NCI-H510A (cell line): ENCODE measurements at regions not wholly inside any gene's neighbourhood (a gene's known extent, or its start where the extent isn't known, plus 50 kb on each side); places are given as distances from the start of the nearest gene placed in this dataset.

ENCODE experiments used
- DNase-seq: peaks from one replicate; lab custom pipeline; 2025; lab: John Stamatoyannopoulos, UW

GRCh38 chr4:71156616-71157015 lies 163.2 kb downstream of the DCK start:
- no peak for DNase-seq

- DNase-seq: no peak
Measured at GRCh38 chr4:71162386-71162785, 168.9 kb downstream of the DCK start.

DNA sequence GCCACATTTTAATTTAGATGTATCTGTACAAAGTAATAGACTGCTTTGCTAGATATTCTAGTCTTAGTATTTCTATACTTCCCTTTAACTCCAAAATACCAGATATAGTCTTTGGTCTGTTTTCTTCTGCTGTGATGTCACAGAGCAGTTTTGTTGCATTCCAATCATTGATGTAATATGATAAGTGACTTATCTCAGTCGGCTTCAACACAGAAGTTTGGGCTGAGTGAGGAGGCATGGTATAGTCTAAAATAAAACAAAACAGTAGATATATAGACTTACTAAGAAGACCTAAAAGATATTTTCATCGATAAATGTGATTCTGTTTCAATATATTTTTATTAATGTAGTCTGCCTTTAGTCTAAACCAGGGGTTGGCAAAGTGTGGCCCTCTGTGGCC lies 169.9 kb downstream of the DCK start:
- DNase-seq: no peak

- no peak for DNase-seq
Measured at GRCh38 chr4:71167083-71167482, 171.7 kb upstream of the SLC4A4 start.

DNA sequence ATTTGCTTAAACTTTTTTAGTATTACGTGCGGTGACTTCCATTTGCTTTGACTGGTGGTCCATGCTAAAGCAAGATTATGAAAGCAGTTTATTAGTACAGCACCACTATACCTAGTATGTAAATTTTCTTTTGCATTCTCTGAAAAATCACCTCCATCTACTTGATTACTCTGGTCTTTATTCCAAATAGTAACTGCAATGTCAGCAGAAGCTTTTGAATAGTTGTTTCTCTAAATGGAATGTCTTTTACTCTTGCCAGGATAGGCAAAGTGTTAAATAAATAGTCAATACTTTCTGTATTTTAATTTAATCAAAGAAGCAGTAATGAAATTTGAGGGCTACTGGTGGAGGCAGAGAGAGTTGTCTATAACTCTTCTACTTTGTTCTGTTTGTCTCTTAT lies 167.2 kb upstream of the SLC4A4 start:
- no peak for DNase-seq

GRCh38 chr4:71181332-71181731 lies 157.5 kb upstream of the SLC4A4 start:
- DNase-seq: no peak

DNA sequence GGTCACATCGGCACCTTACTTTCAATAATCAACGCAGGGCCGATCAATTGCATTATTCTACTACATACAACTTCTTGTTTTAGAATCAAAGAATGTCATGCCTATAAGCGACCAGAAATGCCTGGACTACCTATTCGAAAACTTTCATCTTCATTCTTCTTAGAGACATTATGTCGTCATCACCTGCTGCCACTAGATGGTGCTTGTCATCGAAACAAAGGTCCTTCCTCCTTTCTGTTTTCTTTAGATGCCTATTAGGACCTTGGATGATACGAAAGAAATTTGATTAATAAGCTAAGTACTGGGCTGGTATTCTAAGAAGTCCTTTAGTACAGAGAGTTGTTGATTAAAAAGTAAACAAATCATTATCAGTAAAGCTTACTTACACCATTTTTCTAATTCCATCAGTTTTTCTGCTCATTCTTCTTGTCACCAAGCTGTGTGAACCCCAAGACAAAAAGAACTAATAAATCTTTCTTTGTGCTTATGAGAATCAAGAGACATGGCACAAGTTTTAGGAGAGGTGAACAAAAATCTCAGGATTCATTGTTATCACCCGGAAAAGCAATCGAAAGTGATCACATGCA lies 154.5 kb upstream of the SLC4A4 start:
- peak; percentile 36 for DNase-seq

GRCh38 chr4:71185037-71185436 lies 153.8 kb upstream of the SLC4A4 start:
- no peak for DNase-seq

- DNase-seq: no peak
Measured at GRCh38 chr4:71186257-71186565, 152.6 kb upstream of the SLC4A4 start.

DNA sequence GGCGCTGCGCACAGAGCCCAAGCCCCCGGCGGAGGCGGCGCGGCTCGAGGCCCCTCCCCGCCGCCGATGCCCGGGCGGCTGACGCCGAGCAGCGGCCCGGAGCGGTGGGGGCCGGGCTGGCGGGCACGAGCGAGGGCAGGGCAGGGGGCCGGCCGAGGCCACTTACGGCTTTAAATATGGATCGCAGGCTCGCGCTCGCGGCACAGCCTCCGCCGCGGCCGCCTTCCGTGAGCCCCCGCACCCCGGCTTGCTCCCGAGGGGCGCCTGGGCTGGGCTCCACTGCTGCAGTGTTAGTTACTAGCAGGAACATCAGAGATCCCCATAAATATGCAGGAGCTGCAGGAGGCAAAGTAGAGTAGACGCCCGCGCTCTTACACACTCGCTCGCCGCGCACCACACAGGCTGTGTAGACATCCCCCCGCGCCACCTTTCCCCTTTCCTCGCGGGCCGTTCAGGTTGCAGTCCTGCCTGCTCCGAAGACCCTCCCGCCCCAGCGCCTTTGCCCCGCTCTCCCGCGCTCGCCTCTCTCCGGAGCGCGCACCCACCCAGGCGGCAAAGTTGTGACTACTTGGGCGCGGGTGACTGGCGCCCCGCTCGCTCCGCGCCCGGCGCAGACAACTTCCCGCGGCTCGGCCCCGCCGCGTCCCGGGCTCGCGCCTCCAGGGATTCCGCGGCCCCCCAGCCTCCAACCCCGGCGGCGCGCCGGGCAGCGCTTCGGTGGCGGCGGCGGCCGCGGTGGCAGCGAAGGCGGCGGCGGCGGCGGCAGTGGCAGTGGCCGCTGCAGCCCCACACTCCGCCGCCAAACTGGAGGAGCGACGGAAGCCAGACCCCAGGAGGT lies 152.0 kb upstream of the SLC4A4 start:
- peak; percentile 67 for DNase-seq

- DNase-seq: no peak
Measured at GRCh38 chr4:71187404-71188155, 151.2 kb upstream of the SLC4A4 start.

- no peak for DNase-seq
Measured at GRCh38 chr4:71188156-71188640, 150.6 kb upstream of the SLC4A4 start.

DNA sequence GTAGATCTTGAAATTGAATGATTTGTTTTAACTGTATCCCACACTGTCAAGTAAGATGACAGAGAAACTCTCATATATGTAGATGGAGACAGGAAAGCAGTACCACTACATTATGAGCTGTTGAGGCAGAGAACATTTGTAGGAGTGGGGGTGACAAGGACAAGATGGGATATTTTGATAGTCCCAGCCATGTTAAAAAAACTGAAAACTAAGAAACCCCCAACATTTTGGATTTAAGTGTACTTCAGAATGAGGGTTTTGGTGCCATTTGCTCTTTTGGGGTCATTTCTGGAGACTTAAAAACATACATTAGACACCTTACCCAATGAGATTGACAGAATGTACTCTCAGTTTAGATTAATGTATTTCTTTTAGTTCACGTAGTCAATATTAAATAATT lies 149.9 kb upstream of the SLC4A4 start:
- DNase-seq: no peak

DNA sequence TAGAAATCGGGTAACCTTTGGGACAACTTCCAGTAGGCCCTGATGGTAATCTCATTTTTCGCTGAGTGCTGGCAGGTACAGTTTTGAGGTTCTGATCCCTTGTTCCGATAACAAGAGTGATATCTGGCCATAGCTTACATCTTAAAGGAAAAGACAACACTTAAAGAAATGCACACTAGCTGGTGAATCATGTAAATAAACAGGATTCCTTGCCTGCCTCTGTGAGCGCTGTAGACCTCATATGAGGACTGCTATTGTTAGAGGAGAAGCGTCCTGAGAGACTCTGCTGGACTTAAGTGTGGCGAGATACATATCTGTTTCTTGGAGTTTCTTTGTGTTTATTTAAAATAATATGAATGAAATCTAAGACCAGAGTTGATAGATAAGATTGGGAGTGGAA lies 149.3 kb upstream of the SLC4A4 start:
- DNase-seq: no peak

DNA sequence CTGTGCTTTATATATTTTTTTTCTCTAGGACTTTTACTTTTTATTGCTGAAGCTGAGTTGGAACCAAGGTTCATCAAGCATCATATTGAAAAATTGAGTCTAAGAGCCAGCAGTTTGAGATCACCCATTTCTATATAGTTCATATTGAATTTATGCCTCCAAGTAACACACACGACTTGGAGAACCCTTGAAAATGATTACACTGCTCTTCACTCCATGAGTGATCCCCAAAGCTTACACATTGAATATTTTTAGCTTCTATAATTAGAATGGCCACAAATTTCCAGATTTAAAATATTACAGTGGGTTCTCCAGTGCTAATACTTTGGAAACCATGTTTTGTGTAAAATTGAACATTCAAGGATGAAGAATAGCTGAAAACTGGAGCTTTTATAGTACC lies 144.4 kb upstream of the SLC4A4 start:
- no peak for DNase-seq

DNA sequence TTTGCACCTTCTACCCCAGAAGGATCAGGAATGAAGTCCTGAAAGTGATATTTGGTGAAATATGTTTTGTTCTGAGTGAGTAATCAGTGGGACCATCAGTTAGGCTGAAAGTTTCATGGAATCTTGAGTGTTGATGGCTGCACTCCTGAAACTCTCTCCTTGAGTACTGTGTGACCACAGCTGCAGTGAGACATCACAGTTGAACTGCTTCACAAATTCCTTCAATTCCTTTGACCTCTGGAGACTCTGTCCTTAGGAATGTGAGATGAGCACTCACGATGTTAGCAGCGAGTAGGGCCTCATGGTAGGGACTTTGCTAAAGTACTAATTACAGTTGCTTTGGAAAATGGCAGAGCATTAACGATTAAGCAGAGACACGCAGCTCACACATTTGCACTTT lies 142.9 kb upstream of the SLC4A4 start:
- no peak for DNase-seq

GRCh38 chr4:71198958-71199357 lies 139.9 kb upstream of the SLC4A4 start:
- DNase-seq: no peak

GRCh38 chr4:71201057-71201456 lies 137.8 kb upstream of the SLC4A4 start:
- DNase-seq: no peak

DNA sequence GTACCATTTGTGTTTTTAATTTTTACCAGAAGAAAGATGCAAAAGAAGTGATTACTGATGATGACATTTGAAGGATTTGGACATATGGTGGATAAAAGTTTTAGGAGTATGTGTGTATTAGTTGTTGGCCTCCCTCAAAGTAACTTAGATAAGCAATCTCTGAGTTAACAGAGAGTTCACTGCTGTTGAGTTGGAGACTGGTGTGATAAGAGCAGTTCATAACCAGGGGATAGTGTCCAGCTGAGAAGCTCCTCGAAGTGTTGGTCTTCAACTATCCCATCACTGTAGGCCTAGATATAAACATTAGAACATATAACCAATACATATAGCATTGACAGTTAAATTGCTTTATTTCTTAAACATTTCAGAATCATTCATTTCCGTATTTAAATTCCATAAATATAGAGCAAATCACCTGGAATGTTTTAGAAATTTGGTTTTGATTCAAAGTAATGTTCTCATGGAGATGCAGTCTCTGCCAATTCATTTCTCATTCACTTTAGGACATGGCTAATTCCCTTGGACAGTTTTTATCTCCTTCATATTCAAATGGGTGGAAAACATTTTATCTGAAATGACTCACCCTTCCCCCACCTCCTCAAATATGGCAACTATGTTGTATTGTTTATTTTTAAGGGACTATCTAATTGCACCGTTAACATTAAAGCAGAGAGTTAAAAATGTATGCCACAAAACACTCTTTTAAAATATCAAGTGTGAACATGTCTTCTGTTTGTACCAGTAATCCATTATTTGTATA lies 136.8 kb upstream of the SLC4A4 start:
- no peak for DNase-seq

GRCh38 chr4:71202705-71203104 lies 136.1 kb upstream of the SLC4A4 start:
- no peak for DNase-seq

DNA sequence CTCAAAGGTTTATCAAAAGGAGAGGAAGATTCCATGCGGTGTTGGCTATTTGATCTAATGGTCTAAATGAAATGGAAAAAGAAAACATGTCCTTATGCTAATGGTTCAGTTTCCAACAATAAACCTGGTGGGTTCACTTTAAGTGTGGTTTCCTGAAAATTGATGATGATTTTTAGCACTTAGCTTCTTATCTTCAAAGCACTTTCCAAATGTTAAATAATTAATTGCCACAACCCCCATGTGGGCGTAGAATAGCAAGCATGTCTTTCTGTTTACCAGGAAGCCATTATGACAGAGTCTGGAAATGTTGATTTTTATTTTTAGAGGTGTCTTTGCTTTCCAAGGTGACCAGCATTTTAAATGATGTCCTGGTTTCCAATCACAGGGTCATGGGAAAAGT lies 134.8 kb upstream of the SLC4A4 start:
- DNase-seq: no peak

DNA sequence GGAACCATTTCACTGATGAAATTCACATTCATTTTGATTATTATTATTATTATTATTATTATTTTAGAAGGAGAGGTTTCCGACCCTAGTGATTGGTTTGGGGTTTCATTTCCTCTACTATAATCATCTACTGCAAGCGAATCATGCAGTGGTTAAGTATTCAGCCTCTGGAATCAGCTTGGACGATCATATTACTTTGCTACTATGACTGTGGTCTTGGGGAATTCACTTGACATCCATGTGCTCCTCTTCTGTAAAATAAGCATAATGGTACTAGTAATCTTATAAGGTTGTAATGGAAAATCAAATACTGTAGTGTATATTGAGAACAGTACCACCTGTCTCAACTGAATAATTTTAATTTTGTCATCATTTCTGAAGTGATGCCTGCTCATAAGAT lies 132.1 kb upstream of the SLC4A4 start:
- DNase-seq: no peak
